ENCODE measurements at regions not wholly inside any gene's neighbourhood (a gene's known extent, or its start where the extent isn't known, plus 50 kb on each side); places are given as distances from the start of the nearest gene placed in this dataset.

- H3K4me3 ChIP-seq (IDR thresholded peaks at IDR 0.05; ENCODE audit: insufficient read depth, low read depth, low read length): no peak overlapping the region
- no peak for TF ChIP-seq CTCF (conservative IDR thresholded peaks at IDR 0.05; ENCODE audit: low read depth, low read length)
- no peak overlapping the region for H2AFZ ChIP-seq (ENCODE audit: low read depth)
Observed at GRCh38 chr6:164926686-164927085, 382.7 kb downstream of the C6orf118 start.

GRCh38 chr6:164925681-164926530 lies 383.5 kb downstream of the C6orf118 start:
- Histone ChIP-seq H3K27me3 (ENCODE audit: insufficient read depth, low read depth) (no peaks in the 10 kb centered on the region), H2AFZ (ENCODE audit: low read depth) (no peak overlapping the region), H3K4me1 (ENCODE audit: low read depth, poor library complexity, severe bottlenecking) (no peaks in the 10 kb centered on the region), H3K9ac (no peak overlapping the region), H3K4me3 (IDR thresholded peaks at IDR 0.05; ENCODE audit: insufficient read depth, low read depth, low read length) (no peak overlapping the region), H3K36me3 (ENCODE audit: insufficient read depth) (no peaks in the 10 kb centered on the region), H3K27ac (no peak overlapping the region), H3K79me2 (ENCODE audit: insufficient read depth, low read depth) (no peaks in the 10 kb centered on the region), H4K20me1 (ENCODE audit: insufficient read depth) (no peaks in the 10 kb centered on the region), H3K4me2 (no peak overlapping the region)
- TF ChIP-seq CTCF (conservative IDR thresholded peaks at IDR 0.05; ENCODE audit: low read depth, low read length): no peak

More at GRCh38 chr6:164926686-164927085, 382.7 kb downstream of the C6orf118 start:
- no peak overlapping the region for H3K27ac ChIP-seq
- H3K36me3 ChIP-seq (ENCODE audit: insufficient read depth): no peaks in the 10 kb centered on the region
- H3K79me2 ChIP-seq (ENCODE audit: insufficient read depth, low read depth): no peaks in the 10 kb centered on the region
- no peak overlapping the region for H3K9ac ChIP-seq
- H3K4me2 ChIP-seq: no peak overlapping the region
- H3K4me1 ChIP-seq (ENCODE audit: low read depth, poor library complexity, severe bottlenecking): no peaks in the 10 kb centered on the region
- no peaks in the 10 kb centered on the region for H3K27me3 ChIP-seq (ENCODE audit: insufficient read depth, low read depth)
- no peaks in the 10 kb centered on the region for H4K20me1 ChIP-seq (ENCODE audit: insufficient read depth)

- Histone ChIP-seq H2AFZ (ENCODE audit: low read depth) (no peak overlapping the region), H3K79me2 (ENCODE audit: insufficient read depth, low read depth) (no peaks in the 10 kb centered on the region), H3K4me1 (ENCODE audit: low read depth, poor library complexity, severe bottlenecking) (no peaks in the 10 kb centered on the region), H3K4me3 (IDR thresholded peaks at IDR 0.05; ENCODE audit: insufficient read depth, low read depth, low read length) (no peak overlapping the region), H3K4me2 (no peak overlapping the region), H3K9ac (no peak overlapping the region), H4K20me1 (ENCODE audit: insufficient read depth) (no peaks in the 10 kb centered on the region), H3K36me3 (ENCODE audit: insufficient read depth) (no peaks in the 10 kb centered on the region), H3K27ac (no peak overlapping the region), H3K27me3 (ENCODE audit: insufficient read depth, low read depth) (no peaks in the 10 kb centered on the region)
- TF ChIP-seq CTCF (conservative IDR thresholded peaks at IDR 0.05; ENCODE audit: low read depth, low read length): no peak
Observed at GRCh38 chr6:164924674-164925073, 384.7 kb downstream of the C6orf118 start.

GRCh38 chr6:164917211-164917610 lies 392.2 kb downstream of the C6orf118 start:
- H3K79me2 ChIP-seq (ENCODE audit: insufficient read depth, low read depth): no peaks in the 10 kb centered on the region
- H3K27ac ChIP-seq: no peak overlapping the region
- H3K4me2 ChIP-seq: no peak overlapping the region
- H3K4me3 ChIP-seq (IDR thresholded peaks at IDR 0.05; ENCODE audit: insufficient read depth, low read depth, low read length): no peak overlapping the region
- no peak overlapping the region for H3K9ac ChIP-seq
- no peaks in the 10 kb centered on the region for H3K4me1 ChIP-seq (ENCODE audit: low read depth, poor library complexity, severe bottlenecking)
- no peak overlapping the region for H2AFZ ChIP-seq (ENCODE audit: low read depth)
- no peaks in the 10 kb centered on the region for H3K36me3 ChIP-seq (ENCODE audit: insufficient read depth)
- TF ChIP-seq CTCF (conservative IDR thresholded peaks at IDR 0.05; ENCODE audit: low read depth, low read length): no peak
- no peaks in the 10 kb centered on the region for H4K20me1 ChIP-seq (ENCODE audit: insufficient read depth)
- H3K27me3 ChIP-seq (ENCODE audit: insufficient read depth, low read depth): no peaks in the 10 kb centered on the region
